PC-3 (cell line): ENCODE measurements at regions not wholly inside any gene's neighbourhood (a gene's known extent, or its start where the extent isn't known, plus 50 kb on each side); places are given as distances from the start of the nearest gene placed in this dataset.

Source experiments
- ATAC-seq: fragments of 200-7000 bp; cut with Tn5 transposase; 2 replicates; pipeline ENCODE4 v1.9.1; 2020; ENCODE audit warnings: mild to moderate bottlenecking, moderate library complexity
- BruUV-seq: library from RNA; stranded (reverse); fragments of 400-500 nt; replicated peaks from 2 replicates; lab custom pipeline; 2021; lab: Mats Ljungman, UMichigan
- CTCF ChIA-PET: fragments of 300-600 bp; sonication (Branson Sonifier 250); formaldehyde crosslinking; loops from one replicate; lab custom pipeline; 2022; ENCODE audit warnings: antibody characterized with exemption; lab: Charles Lee
- POLR2A ChIA-PET: fragments of 300-600 bp; sonication (Branson Sonifier 250); formaldehyde crosslinking; loops from one replicate; lab custom pipeline; 2022; ENCODE audit warnings: antibody characterized with exemption; ENCODE audit not compliant: unreplicated experiment; lab: Charles Lee
- DNase-seq: peaks from one replicate; pipeline ENCODE4 v3.0.0-alpha.2; 2015
- H2AFZ ChIP-seq: fragments of 300-600 bp; sonication (generic); 2 replicates; pipeline ENCODE4 v1.6.0; 2016; ENCODE audit warnings: antibody characterized with exemption, low read length
- H3F3A ChIP-seq: fragments of 300-600 bp; sonication (generic); one replicate; pipeline ENCODE4 v1.6.0; 2017; ENCODE audit warnings: antibody characterized with exemption, low read length, control low read depth, mild to moderate bottlenecking; ENCODE audit not compliant: unreplicated experiment
- H3K27ac ChIP-seq: fragments of 300-600 bp; sonication (generic); 2 replicates; pipeline ENCODE4 v1.5.1; 2016; ENCODE audit warnings: mild to moderate bottlenecking, low read length
- H3K27me3 ChIP-seq: fragments of 300-600 bp; sonication (generic); 2 replicates; pipeline ENCODE4 v1.6.1; 2016; ENCODE audit warnings: low read length, mixed read lengths
- H3K36me3 ChIP-seq: fragments of 300-600 bp; sonication (generic); 2 replicates; pipeline ENCODE4 v1.6.1; 2016; ENCODE audit warnings: low read depth, mixed run types, low read length, mixed read lengths
- H3K4me1 ChIP-seq: fragments of 300-600 bp; sonication (generic); 2 replicates; pipeline ENCODE4 v1.5.1; 2016; ENCODE audit warnings: low read length; ENCODE audit not compliant: insufficient read depth
- H3K4me2 ChIP-seq: fragments of 300-600 bp; sonication (generic); 2 replicates; pipeline ENCODE4 v1.6.0; 2016; ENCODE audit warnings: low read length
- H3K4me3 ChIP-seq: fragments of 300-600 bp; sonication (generic); 2 replicates; pipeline ENCODE4 v1.5.1; 2016; ENCODE audit warnings: mild to moderate bottlenecking, low read length, mixed read lengths
- H3K79me2 ChIP-seq: fragments of 300-600 bp; sonication (generic); 2 replicates; pipeline ENCODE4 v1.6.1; 2017; ENCODE audit warnings: low read length, mixed read lengths
- H3K9ac ChIP-seq: fragments of 300-600 bp; sonication (generic); 2 replicates; pipeline ENCODE4 v1.6.0; 2016; ENCODE audit warnings: mild to moderate bottlenecking, low read length
- H3K9me2 ChIP-seq: fragments of 300-600 bp; sonication (generic); replicated peaks from 2 replicates; pipeline ENCODE4 v1.6.1; 2016; ENCODE audit warnings: mixed run types, low read length, mixed read lengths
- H3K9me3 ChIP-seq: fragments of 300-600 bp; sonication (generic); 2 replicates; pipeline ENCODE4 v1.6.1; 2016; ENCODE audit warnings: low read length, mixed read lengths
- H4K20me1 ChIP-seq: fragments of 300-600 bp; sonication (generic); 2 replicates; pipeline ENCODE4 v1.6.1; 2016; ENCODE audit warnings: low read length, mixed read lengths
- CTCF ChIP-seq: fragments of 300-600 bp; sonication (generic); conservative IDR thresholded peaks from 2 replicates; pipeline ENCODE4 v1.5.1; 2017; ENCODE audit warnings: antibody characterized with exemption, low read depth, mild to moderate bottlenecking, low read length
- EZH2 ChIP-seq: fragments of 300-600 bp; sonication (generic); IDR thresholded peaks from one replicate; pipeline ENCODE4 v1.6.1; 2017; ENCODE audit warnings: antibody characterized with exemption, mild to moderate bottlenecking, low read length; ENCODE audit not compliant: unreplicated experiment
- EZH2phosphoT487 ChIP-seq: fragments of 300-600 bp; sonication (generic); IDR thresholded peaks from 2 replicates; pipeline ENCODE4 v1.6.1; 2018; ENCODE audit warnings: mild to moderate bottlenecking, antibody characterized with exemption, low read length, borderline replicate concordance
- intact Hi-C: fragments of 100-400 bp; cut with micrococcal nuclease; formaldehyde crosslinking; loops from 2 replicates; pipeline ENCODE4 v1.9.0; 2023

- TF ChIP-seq CTCF (no peak), EZH2phosphoT487 (no peak), EZH2 (no peak)
- Histone ChIP-seq H3F3A (no peaks in the 10 kb centered on the region), H3K27ac (no peak overlapping the region), H3K27me3 (no peaks in the 10 kb centered on the region), H3K36me3 (no peaks in the 10 kb centered on the region), H3K4me3 (no peak overlapping the region), H3K9me2 (no peaks in the 10 kb centered on the region), H3K9ac (no peak overlapping the region), H3K9me3 (no peaks in the 10 kb centered on the region), H3K4me1 (peaks cover 17% of the 10 kb centered on the region), H4K20me1 (no peaks in the 10 kb centered on the region), H3K79me2 (no peaks in the 10 kb centered on the region), H2AFZ (no peak overlapping the region), H3K4me2 (no peak overlapping the region)
- no peak for DNase-seq
- ChIA-PET CTCF (interaction anchor here (0.6 kb wide), 1 partner anchor 62 kb away, joined by 13 read pairs; no protein-coding TSS in a partner anchor), POLR2A (interaction anchor here (0.6 kb wide), 1 partner anchor 306 kb away, joined by 3 read pairs; no protein-coding TSS in a partner anchor)
- BruUV-seq: no TSS peak
- intact Hi-C loops: loop anchor here (10.0 kb wide), 1 partner anchor 99 kb away; no protein-coding TSS in a partner anchor
- no peak for ATAC-seq
Measured at GRCh38 chr1:38133304-38133703, 86.7 kb upstream of the POU3F1 start.

- ChIA-PET POLR2A (no interaction called here), CTCF (no interaction called here)
- Histone ChIP-seq H3K9ac (no peak overlapping the region), H3K27ac (no peak overlapping the region), H3K9me2 (no peaks in the 10 kb centered on the region), H3K4me1 (peaks cover 13% of the 10 kb centered on the region), H2AFZ (no peak overlapping the region), H4K20me1 (no peaks in the 10 kb centered on the region), H3K27me3 (no peaks in the 10 kb centered on the region), H3K36me3 (no peaks in the 10 kb centered on the region), H3K79me2 (no peaks in the 10 kb centered on the region), H3F3A (no peaks in the 10 kb centered on the region), H3K4me2 (no peak overlapping the region), H3K4me3 (no peak overlapping the region), H3K9me3 (no peaks in the 10 kb centered on the region)
- DNase-seq: no peak
- TF ChIP-seq EZH2phosphoT487: no peak
- TF ChIP-seq EZH2: no peak
- TF ChIP-seq CTCF: no peak
- intact Hi-C loops: loop anchor here (10.0 kb wide), 1 partner anchor 98 kb away; no protein-coding TSS in a partner anchor
- no peak for ATAC-seq
- BruUV-seq: no TSS peak
Measured at GRCh38 chr1:38132681-38133080, 86.1 kb upstream of the POU3F1 start.

- Histone ChIP-seq H3K79me2 (no peaks in the 10 kb centered on the region), H3K4me3 (no peak overlapping the region), H3K9me3 (no peaks in the 10 kb centered on the region), H3K4me2 (no peak overlapping the region), H4K20me1 (no peaks in the 10 kb centered on the region), H3K36me3 (no peaks in the 10 kb centered on the region), H3K4me1 (peaks cover 18% of the 10 kb centered on the region), H3K27ac (no peak overlapping the region), H2AFZ (no peak overlapping the region), H3K27me3 (no peaks in the 10 kb centered on the region), H3K9me2 (no peaks in the 10 kb centered on the region), H3F3A (no peaks in the 10 kb centered on the region), H3K9ac (no peak overlapping the region)
- no TSS peak for BruUV-seq
- no peak for ATAC-seq
- POLR2A ChIA-PET: no interaction called here
- intact Hi-C loops: loop anchor here (10.0 kb wide), 1 partner anchor 96 kb away; no protein-coding TSS in a partner anchor
- DNase-seq: no peak
- CTCF ChIA-PET: no interaction called here
- TF ChIP-seq CTCF: no peak
- TF ChIP-seq EZH2: no peak
- no peak for TF ChIP-seq EZH2phosphoT487
Measured at GRCh38 chr1:38131024-38131585, 84.5 kb upstream of the POU3F1 start.
